MV-4-11 (cell line): ENCODE measurements at regions not wholly inside any gene's neighbourhood (a gene's known extent, or its start where the extent isn't known, plus 50 kb on each side); places are given as distances from the start of the nearest gene placed in this dataset.

ENCODE experiments used
- DNase-seq: peaks from one replicate; lab custom pipeline; 2025; lab: John Stamatoyannopoulos, UW

DNA sequence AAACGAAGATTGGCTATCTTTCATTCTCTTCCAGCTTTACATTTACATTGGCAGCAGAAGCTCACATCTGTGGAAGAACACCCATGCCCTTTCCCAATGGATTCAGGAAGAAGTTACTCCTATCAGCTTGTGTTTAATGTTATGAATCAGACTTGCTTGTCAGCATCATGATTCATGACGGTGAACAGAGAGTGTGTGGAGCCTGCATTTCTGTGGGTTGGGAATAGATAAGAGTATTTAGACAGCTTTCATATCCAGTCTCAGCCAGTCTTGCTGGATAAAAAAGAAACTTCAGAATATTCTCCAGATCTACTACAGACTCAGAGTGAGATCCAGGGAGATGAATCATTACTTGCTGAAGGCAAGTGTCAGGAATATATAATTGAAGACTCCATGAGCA, 812.9 kb upstream of the ZNF608 start:
- no peak for DNase-seq

DNA sequence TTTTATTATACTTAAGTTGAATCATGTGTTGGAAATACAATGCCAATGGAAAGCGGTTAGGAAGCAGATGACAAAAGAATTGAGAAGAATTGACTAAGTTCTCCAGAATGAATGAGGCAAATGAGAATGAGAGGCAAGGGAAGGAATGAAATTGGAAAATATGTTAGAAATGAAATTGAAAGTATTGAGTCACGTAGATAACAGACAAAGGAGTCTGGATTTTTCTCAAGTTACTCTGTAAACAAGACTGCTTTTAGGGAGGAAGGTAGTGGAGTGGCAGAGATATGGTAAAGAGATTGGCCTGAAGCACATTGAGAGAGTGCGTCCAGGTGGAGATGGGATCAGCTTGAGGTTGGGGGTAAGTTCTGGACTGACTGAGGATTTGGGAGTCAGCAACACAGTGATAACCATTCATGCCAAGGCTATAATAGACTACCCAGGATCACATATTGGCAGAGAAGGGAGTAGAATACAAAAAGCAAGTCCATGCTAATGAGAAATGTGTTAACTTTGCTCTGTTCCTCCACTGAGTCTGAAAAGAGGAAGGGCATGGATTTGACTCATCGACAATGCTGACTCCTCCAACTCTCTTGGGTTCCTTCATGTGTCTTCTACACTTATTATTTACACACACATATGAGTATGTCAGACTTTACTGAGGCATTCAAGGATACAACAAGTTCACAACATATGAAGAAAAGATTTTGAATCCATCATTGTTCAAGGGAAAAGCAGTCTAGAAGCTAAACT, 814.2 kb upstream of the ZNF608 start:
- peak; percentile 44 for DNase-seq

DNA sequence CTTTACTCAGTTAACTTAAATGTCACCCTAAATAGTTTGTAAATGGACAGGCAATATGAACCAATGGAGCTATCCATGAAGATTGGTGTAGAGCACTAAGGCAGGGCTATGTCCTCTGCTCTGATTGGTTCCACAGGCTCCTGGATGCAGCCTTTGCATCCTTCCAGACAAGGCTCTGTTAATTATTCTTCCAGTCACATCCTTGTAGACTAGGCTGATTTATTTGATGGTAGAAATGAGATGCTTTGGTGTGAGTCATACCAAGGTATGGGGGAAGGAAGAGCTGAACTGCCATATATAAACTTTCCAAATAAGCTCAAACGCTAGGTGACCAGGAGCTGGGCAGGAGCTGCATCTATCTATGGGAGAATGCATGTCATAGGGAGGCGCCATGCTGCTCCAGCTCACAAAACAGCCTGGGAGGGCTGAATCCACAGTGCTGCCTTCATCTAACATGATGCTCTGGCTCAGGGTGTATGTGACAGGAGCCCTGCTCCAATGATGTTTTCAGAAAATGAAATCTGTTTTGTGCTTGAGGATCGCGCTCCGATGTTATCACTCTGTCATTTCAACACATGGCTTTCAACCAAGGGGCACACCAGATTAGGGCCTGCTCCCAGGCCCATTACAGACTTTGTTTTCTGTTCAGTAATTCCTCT, 818.0 kb upstream of the ZNF608 start:
- DNase-seq = no peak

DNA sequence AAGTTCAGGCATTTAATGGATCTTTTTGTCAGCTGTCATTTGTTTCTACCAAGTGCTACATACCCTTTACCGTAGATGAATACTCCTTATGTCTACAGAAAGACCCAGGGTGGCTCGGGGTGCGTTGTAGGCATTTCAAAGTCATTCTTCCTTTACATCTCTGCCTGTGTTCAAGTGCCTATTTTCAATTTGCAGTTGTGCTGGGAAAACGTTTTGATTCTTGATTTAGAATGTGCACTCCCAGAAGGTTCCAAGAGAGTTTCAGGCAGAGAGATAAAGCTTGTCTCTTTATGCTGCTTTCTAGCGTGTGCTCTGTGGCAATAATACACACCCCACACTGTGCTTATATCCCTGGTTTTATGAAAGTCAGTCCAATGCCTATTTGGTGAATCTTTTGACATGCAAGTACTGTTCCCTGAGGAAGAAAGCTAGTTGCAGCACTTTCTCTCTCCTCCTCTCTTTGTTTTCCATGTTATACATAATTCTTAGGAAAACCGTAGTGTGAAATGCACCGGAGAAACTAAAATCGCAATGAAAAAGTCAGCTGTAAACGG, 828.1 kb upstream of the ZNF608 start:
- no peak for DNase-seq

DNA sequence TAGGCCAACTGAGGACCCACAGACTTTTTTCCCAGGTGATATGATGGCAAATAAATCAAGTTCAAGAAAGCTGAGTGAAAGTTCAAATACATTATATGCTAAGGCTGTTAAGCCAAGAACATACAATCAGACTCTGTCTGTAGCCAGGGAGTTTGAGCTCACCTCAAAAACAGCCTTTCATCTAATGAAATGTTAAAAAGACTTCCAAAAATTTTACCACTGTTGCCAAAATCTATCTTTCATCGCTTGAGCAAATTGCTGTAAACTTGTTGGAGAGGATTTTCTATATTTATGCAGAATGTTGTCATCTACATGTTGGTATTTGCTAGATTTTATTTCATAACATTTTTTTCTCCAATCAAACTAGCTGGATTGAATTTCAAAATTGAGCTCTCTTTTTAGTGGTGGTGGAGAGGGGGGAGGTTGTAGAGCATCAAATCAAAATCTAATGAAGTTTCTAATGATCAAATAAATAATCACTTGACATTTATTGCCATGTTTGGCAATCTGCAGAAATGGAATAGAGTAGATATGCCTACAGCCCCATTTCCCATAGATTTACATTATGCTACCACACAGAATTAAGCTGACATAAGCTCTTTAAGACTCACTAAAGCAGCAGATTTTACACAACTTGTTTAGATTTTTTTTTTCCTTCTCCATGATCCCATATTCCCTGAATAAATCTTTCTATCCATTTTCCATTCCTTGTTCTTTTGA, 828.9 kb upstream of the ZNF608 start:
- no peak for DNase-seq

DNA sequence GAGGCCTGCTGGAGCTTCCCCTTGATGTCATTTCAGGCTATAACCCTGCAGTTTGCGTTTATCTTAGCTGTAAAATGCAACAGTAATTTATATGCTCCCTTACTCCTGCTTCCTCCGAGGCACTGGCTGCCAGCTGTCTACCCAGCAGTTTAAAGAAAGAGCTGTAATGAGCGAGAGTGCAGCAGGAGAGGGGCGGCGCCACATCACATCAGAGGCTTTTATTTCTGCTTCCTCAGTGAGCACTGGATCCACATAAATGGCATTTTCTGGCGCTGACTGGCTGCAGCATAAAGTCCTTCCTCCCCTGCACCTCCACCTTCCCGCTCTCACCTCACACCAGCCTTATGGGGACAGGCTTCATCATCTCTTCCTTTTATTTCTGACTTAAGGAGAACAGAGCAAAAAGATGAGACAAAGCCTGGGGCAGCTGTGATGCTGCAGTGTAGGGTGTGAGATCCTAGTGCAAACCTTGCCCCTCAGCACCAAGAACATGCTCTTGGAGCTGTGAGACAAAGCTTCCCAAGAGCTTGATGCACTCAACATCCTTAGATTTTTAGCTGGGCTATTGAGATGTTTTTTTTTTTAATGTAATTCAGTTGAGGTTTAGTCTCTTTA, 829.6 kb upstream of the ZNF608 start:
- no peak for DNase-seq

DNA sequence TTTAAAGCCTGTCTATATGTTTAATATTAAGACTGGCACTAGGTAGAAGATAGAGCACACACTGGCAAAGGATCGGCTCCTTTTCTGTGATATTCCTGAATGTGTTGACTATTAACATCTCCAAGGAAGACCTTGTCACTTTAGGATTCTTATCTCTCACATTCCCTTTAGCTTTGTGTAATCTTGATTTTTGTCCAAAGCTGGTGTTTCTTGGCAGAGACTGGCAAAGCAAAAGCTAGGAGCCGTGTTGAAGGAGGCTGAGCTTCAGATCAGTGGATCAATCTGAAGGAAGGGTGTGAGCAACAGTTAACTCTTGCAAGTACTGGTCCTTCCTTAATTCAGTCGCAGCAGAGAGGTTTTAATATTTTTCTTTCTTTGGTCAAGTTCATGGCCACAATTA, 830.4 kb upstream of the ZNF608 start:
- no peak for DNase-seq

DNA sequence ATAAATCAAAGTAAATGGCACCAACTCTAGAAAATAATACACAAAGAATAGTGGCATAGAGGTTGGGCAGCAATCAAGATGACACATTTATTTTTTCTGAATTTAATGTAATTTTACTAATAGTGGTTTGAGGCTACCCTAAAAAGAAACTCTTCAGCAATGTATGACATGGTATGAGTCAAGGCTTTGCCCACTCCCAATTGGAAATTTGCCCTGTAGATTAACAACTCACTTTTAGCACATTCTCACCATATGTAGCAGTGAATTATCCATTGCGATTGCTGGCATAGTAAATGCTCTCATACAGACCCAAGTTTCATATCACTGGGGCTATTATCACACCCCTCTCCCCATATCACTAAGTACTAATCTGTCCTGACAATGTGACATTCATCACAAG, 832.1 kb upstream of the ZNF608 start:
- no peak for DNase-seq

DNA sequence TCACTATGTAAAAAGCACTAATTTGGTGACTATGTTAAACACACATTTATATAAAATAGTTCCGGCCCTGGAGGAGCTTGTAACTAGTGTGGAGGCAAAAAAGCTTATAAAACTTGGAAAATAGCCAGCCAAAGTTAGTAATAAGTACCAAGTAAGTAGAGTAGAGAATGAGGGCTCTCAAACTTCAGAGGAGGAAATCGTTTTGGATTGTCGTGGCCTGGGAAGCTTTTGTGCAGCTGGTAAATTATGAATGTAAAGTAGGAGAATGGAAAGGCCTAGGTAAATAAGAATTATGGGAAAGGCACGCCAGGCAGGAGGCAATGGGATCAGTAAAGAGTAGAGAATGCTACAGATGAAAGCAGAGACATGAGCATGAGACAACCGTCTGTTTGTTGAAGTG, 832.7 kb upstream of the ZNF608 start:
- DNase-seq = no peak

DNA sequence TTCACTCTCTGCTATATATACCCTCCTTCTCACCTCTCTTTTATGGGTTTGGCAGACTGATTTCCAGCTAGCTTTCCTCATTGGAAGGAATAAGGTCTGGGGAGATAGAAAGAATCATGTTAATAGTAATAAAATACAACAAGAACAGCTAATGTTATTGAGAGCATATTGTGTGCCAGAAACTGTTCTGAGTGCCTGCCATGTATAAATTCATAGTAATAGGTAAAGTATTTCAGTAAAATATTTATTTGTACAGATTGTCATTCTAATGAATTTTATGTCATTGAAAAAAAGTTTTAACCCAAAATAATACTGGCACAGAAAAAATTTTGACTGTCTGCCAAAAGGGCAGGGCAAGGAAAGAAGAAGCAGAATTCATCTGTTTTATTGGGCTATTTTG, 834.9 kb upstream of the ZNF608 start:
- DNase-seq = no peak

DNA sequence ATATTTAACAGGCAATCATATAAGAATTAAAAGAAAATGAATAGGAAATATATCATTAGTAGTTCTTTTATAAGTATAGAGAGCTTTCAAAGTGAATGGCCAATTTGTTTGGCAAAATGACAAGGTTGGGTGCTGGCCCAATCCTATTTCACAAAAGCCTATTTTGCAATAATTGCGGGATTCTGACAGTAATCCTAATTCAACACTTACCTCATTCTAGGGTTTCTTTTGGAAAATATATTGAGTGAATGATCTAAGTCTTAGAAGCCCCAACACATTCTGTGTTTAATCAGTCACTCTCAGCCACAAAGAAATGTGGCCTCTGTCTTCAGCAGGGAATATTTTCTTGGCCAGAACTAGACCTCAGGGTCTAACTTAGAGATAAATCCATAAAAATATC, 835.9 kb upstream of the ZNF608 start:
- DNase-seq = no peak

DNA sequence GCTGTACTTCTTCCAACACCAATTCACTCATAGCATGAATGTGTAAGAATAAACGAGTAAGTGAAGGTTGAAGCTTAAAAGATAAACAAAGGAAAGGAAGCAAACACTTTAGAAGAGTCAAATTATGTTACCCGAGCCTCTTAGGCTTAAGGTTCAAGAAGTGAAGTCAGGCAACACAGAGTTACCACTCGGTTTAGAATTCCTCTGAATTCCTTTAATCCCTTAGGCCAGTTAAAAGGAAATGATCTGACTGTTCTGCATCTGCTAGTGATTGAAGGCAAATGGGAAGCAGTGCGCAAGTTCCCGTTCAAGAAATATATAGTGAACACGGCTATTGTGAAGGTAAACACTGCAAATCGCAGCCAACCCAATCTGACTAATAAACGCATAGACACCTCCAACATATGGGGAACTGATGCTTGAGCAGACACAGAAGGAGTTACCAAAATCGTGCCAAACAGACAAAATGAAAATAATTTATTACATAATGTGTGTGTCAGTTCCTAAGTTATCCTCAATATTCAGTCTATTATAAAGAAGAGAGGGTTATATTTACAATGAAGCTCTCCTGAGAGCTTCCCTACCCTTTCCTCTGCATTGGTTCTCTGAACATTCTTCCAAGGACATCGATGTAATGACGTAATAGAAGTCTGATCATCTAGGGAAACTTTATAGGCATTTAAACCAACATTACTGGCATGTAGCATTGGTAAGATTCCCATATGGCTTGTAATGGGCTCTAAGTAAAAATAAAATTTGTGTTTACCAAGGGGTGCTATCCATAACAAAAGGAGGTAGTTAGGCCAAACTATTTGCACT, 837.1 kb upstream of the ZNF608 start:
- DNase-seq = no peak

DNA sequence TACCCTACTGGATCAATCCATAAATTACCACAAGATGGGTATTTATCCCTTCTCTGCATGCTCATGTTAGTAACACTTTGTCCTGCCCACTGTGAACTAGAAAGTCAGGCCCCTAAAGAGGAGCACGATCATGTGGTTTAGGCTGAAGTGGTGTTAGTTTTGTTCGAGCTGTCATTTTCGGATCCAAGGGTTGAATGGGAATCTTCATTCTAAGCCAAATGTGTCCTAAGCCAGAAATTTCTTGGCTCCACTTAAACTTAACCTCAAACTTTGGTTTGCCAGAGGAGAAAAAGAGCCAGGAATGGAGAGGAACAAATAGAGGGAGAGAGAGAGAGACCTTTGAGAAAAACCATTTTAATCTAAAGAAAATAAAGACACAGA, 837.7 kb upstream of the ZNF608 start:
- no peak for DNase-seq

DNA sequence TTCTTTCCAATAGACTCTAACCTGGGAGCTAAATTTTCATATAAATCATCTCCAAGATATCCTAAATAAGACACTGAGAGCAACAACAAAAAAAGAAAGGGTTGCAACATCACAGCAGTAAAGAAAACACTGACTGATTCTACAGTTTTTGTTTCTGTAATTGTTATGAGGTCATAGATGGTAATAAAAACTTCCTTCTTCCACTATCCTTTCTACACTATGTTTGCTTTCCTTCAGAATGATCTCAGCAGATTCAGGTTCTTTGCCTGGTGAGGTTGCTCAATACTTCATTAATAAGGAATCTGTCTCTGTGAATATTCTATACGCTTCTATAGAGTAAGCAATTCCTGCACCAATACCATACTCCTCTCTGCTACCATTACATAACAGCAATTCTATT, 835.6 kb upstream of the GRAMD2B start:
- no peak for DNase-seq

DNA sequence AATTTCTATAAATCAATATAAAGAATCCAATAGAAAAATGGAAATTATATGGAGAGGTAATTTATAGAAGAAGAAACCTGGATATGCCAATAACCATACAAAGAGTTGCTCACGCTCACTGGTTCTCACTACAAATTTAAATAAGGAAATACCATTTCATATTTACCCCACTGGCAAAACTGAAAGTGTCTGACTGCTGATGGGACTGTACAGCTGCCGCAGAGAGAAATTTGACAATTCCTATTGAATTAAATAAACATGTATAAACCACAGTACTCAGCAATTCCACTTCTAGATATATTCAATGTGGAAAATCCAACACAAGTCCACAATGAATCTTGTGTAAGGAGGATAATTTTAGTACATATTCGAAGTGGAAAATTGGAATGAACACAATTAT, 830.4 kb upstream of the GRAMD2B start:
- no peak for DNase-seq

DNA sequence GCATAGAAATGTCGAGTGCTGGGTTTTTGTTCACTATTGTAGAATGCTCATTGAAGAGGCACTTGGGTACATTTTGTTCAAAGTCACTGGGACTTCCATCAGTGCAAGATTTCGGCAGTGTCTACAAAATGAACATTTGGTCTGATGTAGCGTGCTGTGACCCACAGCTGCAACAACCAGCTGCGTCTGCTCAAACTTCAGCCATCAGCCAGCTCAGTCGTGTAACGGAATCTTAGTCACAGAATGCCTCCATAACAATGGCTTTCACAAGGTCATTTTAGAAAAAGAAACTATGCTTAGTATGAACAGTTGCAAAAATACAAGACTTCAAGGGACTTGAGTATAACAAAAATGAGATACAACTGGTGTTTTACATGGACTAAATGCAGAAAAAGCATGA, 828.1 kb upstream of the GRAMD2B start:
- no peak for DNase-seq

DNA sequence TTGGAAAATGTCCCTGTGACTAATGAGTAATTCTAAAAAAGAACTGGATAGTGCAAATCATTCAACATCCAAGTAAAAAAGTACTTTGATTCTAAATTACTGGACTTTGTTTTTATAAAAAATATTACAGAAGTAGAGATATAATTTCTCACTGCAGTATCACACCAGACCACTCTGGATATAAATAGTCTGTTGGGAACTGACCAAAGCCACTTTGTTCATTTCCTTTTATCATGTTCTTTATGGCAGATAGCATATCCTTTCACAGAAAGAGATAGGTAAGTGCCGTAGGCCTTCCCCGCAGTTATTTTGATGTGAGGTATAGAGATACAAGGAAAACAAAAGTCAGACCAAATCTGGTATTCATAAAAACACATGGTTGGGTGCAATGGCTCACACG, 827.4 kb upstream of the GRAMD2B start:
- no peak for DNase-seq

DNA sequence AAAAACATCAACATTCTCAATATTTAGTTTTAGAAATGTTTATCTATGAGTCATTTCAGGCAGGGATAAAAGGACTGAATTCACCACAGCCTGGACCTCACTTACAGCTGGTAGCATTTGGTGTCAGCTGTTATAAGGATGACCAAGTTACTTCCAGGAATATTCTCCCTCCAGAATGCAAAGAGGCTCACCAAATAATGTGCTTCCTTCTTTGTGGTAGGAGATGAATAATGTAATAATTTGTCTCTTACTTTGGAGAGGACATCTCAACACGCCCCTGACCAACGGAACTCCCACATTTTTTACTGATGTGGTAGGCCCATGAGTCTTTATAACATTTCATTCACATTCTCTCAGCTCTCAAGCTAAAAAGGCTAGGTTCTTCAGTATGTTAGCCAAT, 825.9 kb upstream of the GRAMD2B start:
- DNase-seq = no peak

DNA sequence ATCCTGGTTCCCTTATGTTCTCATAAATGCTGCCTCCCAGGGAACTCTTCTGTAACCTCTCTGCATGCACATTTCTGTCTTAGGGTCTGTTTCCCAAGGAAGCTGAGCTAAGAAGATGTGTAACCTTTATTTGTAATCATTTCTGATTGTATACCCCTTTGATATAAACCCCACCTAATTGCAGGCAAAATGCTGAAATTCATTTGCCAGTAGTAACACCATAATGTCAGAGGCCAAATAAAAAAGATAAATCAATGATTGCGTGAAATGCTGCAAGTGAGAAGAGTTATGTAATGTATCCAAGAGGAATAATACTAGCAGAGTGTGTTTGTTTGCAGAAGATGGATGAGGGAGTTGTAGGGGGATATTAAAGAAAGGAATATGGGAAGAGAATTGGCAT, 822.6 kb upstream of the GRAMD2B start:
- DNase-seq = no peak

DNA sequence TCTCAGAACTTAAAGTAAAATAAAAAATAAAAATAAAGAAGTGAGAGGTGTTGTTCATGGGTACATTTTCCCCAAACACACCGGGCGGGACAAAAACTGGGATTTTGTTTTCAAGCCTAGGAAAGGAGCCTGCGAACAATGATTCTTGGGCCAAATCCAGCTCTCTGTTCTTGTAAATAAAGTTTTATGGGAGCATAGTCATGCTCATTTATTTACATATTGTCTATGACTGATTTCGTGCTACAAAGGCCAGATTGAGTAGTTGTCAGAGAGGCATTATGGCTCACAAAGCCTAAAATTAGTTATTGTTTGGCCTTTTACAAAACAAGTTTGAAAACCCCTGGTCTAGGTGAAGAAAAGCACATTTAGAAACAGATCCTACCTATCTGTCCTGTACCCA, 821.0 kb upstream of the GRAMD2B start:
- no peak for DNase-seq

DNA sequence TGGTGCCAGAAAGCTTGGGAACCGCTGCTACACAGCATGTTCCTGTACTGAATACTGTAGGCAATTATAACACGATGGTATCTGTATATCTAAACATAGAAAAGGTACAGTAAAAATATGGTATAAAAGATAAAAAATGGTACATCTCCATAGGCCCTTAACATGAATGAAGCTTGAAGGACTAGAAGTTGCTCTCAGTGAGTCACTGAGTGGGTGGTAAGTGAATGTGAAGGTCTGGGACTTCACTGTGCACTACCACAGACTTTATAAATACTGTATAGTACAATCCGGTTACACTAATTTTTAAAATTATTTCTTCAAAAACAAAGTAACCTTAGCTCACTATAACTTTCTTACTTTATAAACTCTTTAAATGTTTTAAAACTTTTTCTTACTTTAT, 819.9 kb upstream of the GRAMD2B start:
- DNase-seq = no peak

DNA sequence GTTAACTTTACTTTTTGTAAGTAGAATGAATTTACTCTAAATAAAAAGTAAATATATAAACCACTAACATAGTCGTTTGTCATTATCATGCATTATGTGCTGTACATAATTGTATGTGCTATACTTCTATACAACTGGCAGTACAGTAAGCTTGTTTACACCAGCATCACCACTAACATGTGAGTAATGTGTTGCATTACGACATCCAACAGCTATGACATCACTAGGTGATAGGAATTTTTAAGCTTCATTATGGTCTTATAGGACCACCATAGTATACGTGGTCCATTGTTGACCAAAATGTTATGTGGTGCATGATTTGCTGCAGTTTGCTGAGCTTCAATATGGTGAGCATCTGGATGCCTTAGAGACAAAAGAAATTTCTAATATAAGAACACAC, 819.1 kb upstream of the GRAMD2B start:
- no peak for DNase-seq
